ENCODE measurements at regions not wholly inside any gene's neighbourhood (a gene's known extent, or its start where the extent isn't known, plus 50 kb on each side); places are given as distances from the start of the nearest gene placed in this dataset.

DNA sequence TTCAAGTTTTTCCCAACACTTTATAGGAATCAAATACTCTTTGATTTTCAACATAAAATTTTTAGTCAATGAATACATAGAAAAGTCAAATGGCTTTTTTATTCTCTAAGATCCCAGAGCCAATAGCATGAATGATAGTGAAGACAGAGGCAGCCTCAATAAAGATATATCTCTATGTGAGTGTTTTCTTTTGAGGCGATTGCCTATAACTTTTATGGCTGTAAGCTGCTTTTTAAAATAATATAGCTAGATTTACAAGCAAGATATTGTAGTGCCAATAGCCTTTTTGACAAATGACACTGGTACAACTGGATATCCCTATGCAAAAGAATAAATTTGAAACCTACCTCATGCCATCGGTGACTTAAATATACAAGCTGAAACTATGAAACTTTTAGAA lies 1705.2 kb upstream of the PCDH20 start:
- H3K27me3 ChIP-seq (ENCODE audit: insufficient read depth, low read length), result no peaks in the 10 kb centered on the region
- DNase-seq (ENCODE audit: low read depth, low spot score) (no peak), ATAC-seq (no peak)
- POLR2A ChIA-PET, result no interaction called here
- no peaks in the 10 kb centered on the region for H3K9me3 ChIP-seq (ENCODE audit: control insufficient read depth in 1 of 2, insufficient read depth in 1 of 2, low read depth in 1 of 2, low read length in 2 of 2)
- H4K20me1 ChIP-seq (ENCODE audit: insufficient read depth), result no peaks in the 10 kb centered on the region
- H3K79me2 ChIP-seq (ENCODE audit: insufficient read depth, low read length), result no peaks in the 10 kb centered on the region
- no peak for TF ChIP-seq CEBPB (IDR thresholded peaks at IDR 0.05; ENCODE audit: low read depth)
- no peak for TF ChIP-seq ELF1 (IDR thresholded peaks at IDR 0.05; ENCODE audit: borderline replicate concordance, low read depth)
- RAD21 ChIA-PET (ENCODE audit: low non-redundant PET in 1 of 2, low total read pairs in 2 of 2, uncharacterized antibody in 2 of 2, unreplicated experiment in 2 of 2), result no interaction called here
- H3K4me2 ChIP-seq (ENCODE audit: low read length), result no peak overlapping the region
- H3K9me2 ChIP-seq (ENCODE audit: insufficient read depth), result no peaks in the 10 kb centered on the region
- peak overlapping the region; percentile 7 for H2AFZ ChIP-seq (ENCODE audit: low read depth, low read length, poor library complexity, severe bottlenecking)
- H3K4me1 ChIP-seq (ENCODE audit: control insufficient read depth in 1 of 2, insufficient read depth in 2 of 2, low read length in 2 of 2), result no peaks in the 10 kb centered on the region
- no peak overlapping the region for H3K4me3 ChIP-seq (replicated peaks in 1 of 2; ENCODE audit: low read depth in 1 of 2, low read length in 2 of 2)
- no peaks in the 10 kb centered on the region for H3K36me3 ChIP-seq (ENCODE audit: control insufficient read depth in 1 of 2, insufficient read depth in 2 of 2, low read length in 2 of 2)
- intact Hi-C loops (cut with micrococcal nuclease), result loop anchor here (5.0 kb wide), 1 partner anchor 1946 kb away; no protein-coding TSS in a partner anchor
- CTCF ChIA-PET, result no interaction called here
- no TSS peak for BruUV-seq (replicated peaks)
- no peak overlapping the region for H3K9ac ChIP-seq (ENCODE audit: low read length)
- no peak overlapping the region for H3K27ac ChIP-seq (ENCODE audit: low read depth, low read length)

DNA sequence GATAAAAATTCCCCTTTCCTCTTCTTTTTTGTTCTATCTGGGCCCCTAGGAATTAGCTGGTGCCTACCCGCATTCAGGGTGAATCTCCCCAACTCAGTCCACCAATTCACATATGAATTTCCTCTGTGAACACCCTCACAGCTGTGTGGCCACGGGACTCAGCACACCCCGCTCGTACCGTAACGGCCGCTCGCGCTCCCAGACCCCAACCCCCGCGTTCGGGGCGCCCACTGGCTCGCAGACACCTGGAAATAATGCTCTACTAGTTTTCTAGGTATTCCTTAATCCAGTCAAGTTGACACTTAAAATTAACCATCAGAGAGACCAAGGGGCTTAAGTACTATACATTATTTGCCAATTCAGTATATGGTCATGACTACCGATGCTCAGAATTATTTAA lies 1702.1 kb upstream of the PCDH20 start:
- intact Hi-C loops (cut with micrococcal nuclease), result no loop called here
- no peaks in the 10 kb centered on the region for H3K36me3 ChIP-seq (ENCODE audit: control insufficient read depth in 1 of 2, insufficient read depth in 2 of 2, low read length in 2 of 2)
- ATAC-seq, result no peak
- no peaks in the 10 kb centered on the region for H3K9me2 ChIP-seq (ENCODE audit: insufficient read depth)
- H3K4me2 ChIP-seq (ENCODE audit: low read length), result no peak overlapping the region
- no peaks in the 10 kb centered on the region for H3K79me2 ChIP-seq (ENCODE audit: insufficient read depth, low read length)
- BruUV-seq (replicated peaks), result no TSS peak
- no peaks in the 10 kb centered on the region for H3K4me1 ChIP-seq (ENCODE audit: control insufficient read depth in 1 of 2, insufficient read depth in 2 of 2, low read length in 2 of 2)
- ChIA-PET RAD21 (ENCODE audit: low non-redundant PET in 1 of 2, low total read pairs in 2 of 2, uncharacterized antibody in 2 of 2, unreplicated experiment in 2 of 2) (no interaction called here), CTCF (no interaction called here), POLR2A (no interaction called here)
- no peaks in the 10 kb centered on the region for H3K27me3 ChIP-seq (ENCODE audit: insufficient read depth, low read length)
- no peak overlapping the region for H3K9ac ChIP-seq (ENCODE audit: low read length)
- no peak for DNase-seq (ENCODE audit: low read depth, low spot score)
- no peak overlapping the region for H2AFZ ChIP-seq (ENCODE audit: low read depth, low read length, poor library complexity, severe bottlenecking)
- no peak overlapping the region for H3K27ac ChIP-seq (ENCODE audit: low read depth, low read length)
- H4K20me1 ChIP-seq (ENCODE audit: insufficient read depth), result no peaks in the 10 kb centered on the region
- no peak overlapping the region for H3K4me3 ChIP-seq (replicated peaks in 1 of 2; ENCODE audit: low read depth in 1 of 2, low read length in 2 of 2)
- no peaks in the 10 kb centered on the region for H3K9me3 ChIP-seq (ENCODE audit: control insufficient read depth in 1 of 2, insufficient read depth in 1 of 2, low read depth in 1 of 2, low read length in 2 of 2)
- TF ChIP-seq CBX3 (IDR thresholded peaks at IDR 0.05; ENCODE audit: low read depth) (no peak), YY1 (IDR thresholded peaks at IDR 0.05; ENCODE audit: extremely low read depth, insufficient replicate concordance, low read depth, low read length) (no peak), ZFX (IDR thresholded peaks at IDR 0.05) (no peak), SRF (IDR thresholded peaks at IDR 0.05; ENCODE audit: low read depth) (no peak), SIN3A (IDR thresholded peaks at IDR 0.05; ENCODE audit: low read depth) (no peak), JUND (IDR thresholded peaks at IDR 0.05) (no peak), FOSL1 (IDR thresholded peaks at IDR 0.05; ENCODE audit: low read depth) (no peak), POLR2A (IDR thresholded peaks at IDR 0.05; ENCODE audit: borderline replicate concordance, extremely low read depth, insufficient read depth, insufficient read length) (no peak), TCF7L2 (IDR thresholded peaks at IDR 0.05; ENCODE audit: borderline replicate concordance, extremely low read depth, insufficient read depth, insufficient read length) (no peak), ZNF274 (IDR thresholded peaks at IDR 0.05; ENCODE audit: low read depth, low read length) (no peak), ELF1 (IDR thresholded peaks at IDR 0.05; ENCODE audit: borderline replicate concordance, low read depth) (no peak), POLR2AphosphoS5 (IDR thresholded peaks at IDR 0.05; ENCODE audit: low read depth, low read length) (no peak), EZH2phosphoT487 (IDR thresholded peaks at IDR 0.05; ENCODE audit: borderline replicate concordance) (no peak)
- TF ChIP-seq, protein P1, sequence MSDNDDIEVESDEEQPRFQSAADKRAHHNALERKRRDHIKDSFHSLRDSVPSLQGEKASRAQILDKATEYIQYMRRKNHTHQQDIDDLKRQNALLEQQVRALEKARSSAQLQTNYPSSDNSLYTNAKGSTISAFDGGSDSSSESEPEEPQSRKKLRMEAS (IDR thresholded peaks at IDR 0.05), result no peak
- TF ChIP-seq, protein P2, sequence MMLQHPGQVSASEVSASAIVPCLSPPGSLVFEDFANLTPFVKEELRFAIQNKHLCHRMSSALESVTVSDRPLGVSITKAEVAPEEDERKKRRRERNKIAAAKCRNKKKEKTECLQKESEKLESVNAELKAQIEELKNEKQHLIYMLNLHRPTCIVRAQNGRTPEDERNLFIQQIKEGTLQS (IDR thresholded peaks at IDR 0.05), result no peak
- TF ChIP-seq, protein P3, sequence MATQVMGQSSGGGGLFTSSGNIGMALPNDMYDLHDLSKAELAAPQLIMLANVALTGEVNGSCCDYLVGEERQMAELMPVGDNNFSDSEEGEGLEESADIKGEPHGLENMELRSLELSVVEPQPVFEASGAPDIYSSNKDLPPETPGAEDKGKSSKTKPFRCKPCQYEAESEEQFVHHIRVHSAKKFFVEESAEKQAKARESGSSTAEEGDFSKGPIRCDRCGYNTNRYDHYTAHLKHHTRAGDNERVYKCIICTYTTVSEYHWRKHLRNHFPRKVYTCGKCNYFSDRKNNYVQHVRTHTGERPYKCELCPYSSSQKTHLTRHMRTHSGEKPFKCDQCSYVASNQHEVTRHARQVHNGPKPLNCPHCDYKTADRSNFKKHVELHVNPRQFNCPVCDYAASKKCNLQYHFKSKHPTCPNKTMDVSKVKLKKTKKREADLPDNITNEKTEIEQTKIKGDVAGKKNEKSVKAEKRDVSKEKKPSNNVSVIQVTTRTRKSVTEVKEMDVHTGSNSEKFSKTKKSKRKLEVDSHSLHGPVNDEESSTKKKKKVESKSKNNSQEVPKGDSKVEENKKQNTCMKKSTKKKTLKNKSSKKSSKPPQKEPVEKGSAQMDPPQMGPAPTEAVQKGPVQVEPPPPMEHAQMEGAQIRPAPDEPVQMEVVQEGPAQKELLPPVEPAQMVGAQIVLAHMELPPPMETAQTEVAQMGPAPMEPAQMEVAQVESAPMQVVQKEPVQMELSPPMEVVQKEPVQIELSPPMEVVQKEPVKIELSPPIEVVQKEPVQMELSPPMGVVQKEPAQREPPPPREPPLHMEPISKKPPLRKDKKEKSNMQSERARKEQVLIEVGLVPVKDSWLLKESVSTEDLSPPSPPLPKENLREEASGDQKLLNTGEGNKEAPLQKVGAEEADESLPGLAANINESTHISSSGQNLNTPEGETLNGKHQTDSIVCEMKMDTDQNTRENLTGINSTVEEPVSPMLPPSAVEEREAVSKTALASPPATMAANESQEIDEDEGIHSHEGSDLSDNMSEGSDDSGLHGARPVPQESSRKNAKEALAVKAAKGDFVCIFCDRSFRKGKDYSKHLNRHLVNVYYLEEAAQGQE (IDR thresholded peaks at IDR 0.05; ENCODE audit: low read depth), result no peak
- TF ChIP-seq, protein P4, sequence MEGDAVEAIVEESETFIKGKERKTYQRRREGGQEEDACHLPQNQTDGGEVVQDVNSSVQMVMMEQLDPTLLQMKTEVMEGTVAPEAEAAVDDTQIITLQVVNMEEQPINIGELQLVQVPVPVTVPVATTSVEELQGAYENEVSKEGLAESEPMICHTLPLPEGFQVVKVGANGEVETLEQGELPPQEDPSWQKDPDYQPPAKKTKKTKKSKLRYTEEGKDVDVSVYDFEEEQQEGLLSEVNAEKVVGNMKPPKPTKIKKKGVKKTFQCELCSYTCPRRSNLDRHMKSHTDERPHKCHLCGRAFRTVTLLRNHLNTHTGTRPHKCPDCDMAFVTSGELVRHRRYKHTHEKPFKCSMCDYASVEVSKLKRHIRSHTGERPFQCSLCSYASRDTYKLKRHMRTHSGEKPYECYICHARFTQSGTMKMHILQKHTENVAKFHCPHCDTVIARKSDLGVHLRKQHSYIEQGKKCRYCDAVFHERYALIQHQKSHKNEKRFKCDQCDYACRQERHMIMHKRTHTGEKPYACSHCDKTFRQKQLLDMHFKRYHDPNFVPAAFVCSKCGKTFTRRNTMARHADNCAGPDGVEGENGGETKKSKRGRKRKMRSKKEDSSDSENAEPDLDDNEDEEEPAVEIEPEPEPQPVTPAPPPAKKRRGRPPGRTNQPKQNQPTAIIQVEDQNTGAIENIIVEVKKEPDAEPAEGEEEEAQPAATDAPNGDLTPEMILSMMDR (IDR thresholded peaks at IDR 0.05 in 2 of 3, conservative IDR thresholded peaks at IDR 0.05 in 1 of 3; ENCODE audit: borderline replicate concordance in 1 of 3, insufficient read depth in 1 of 3, low read depth in 2 of 3, low read length in 2 of 3), result no peak

All from HCT116 (cell line).